Inferior parietal cortex (tissue), 1 donor: ENCODE measurements at regions not wholly inside any gene's neighbourhood (a gene's known extent, or its start where the extent isn't known, plus 50 kb on each side); places are given as distances from the start of the nearest gene placed in this dataset.

Experiments
- DNase-seq: peaks from one replicate; pipeline ENCODE4 v3.0.0-alpha.2; 2016; ENCODE audit errors: extremely low spot score

GRCh38 chr7:123259759-123260158, 60.0 kb upstream of the SLC13A1 start:
- DNase-seq = no peak
